Central memory CD8-positive, alpha-beta T cell (primary cell): ENCODE measurements at regions not wholly inside any gene's neighbourhood (a gene's known extent, or its start where the extent isn't known, plus 50 kb on each side); places are given as distances from the start of the nearest gene placed in this dataset.
"Not testable (repeated sequence)": the region's sequence is repeated elsewhere in the genome, so short reads cannot be mapped to it uniquely, and the experiment has no call there.

Source experiments
- ATAC-seq: fragments of 150-1000 bp; cut with Tn5 transposase; replicated peaks from 2 replicates; pipeline ENCODE4 v1.10.0; 2022; ENCODE audit warnings: mild to moderate bottlenecking, moderate FRiP score, moderate number of reproducible peaks; ENCODE audit not compliant: poor library complexity, severe bottlenecking; ENCODE audit errors: extremely low read depth
- DNase-seq, 2 donors: peaks; one replicate each; pipeline ENCODE4 v3.0.0; 2021; ENCODE audit warnings: low spot score in 2 of 2
- H3K27ac Mint-ChIP-seq: one replicate; pipeline ENCODE4 v1.8.0; 2022; ENCODE audit warnings: low read depth, mild to moderate bottlenecking, moderate library complexity, mixed read lengths
- H3K27me3 Mint-ChIP-seq: one replicate; pipeline ENCODE4 v1.8.0; 2022; ENCODE audit warnings: mixed read lengths
- H3K36me3 Mint-ChIP-seq: one replicate; pipeline ENCODE4 v1.8.0; 2022; ENCODE audit warnings: mild to moderate bottlenecking, moderate library complexity, mixed read lengths; ENCODE audit not compliant: insufficient read depth
- H3K4me1 Mint-ChIP-seq: one replicate; pipeline ENCODE4 v1.8.0; 2022; ENCODE audit warnings: mixed read lengths
- H3K4me3 Mint-ChIP-seq: one replicate; pipeline ENCODE4 v1.8.0; 2022; ENCODE audit warnings: mild to moderate bottlenecking, moderate library complexity, mixed read lengths
- H3K9me3 Mint-ChIP-seq: one replicate; pipeline ENCODE4 v1.8.0; 2022; ENCODE audit warnings: mixed read lengths

DNA sequence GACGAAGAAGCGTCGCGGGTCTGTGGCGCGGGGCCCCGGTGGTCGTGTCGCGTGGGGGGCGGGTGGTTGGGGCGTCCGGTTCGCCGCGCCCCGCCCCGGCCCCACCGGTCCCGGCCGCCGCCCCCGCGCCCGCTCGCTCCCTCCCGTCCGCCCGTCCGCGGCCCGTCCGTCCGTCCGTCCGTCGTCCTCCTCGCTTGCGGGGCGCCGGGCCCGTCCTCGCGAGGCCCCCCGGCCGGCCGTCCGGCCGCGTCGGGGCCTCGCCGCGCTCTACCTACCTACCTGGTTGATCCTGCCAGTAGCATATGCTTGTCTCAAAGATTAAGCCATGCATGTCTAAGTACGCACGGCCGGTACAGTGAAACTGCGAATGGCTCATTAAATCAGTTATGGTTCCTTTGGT is 1533.5 kb upstream of the TPTE start:
- H3K27ac Mint-ChIP-seq, DNase-seq, H3K36me3 Mint-ChIP-seq, ATAC-seq, H3K4me3 Mint-ChIP-seq, H3K4me1 Mint-ChIP-seq: not testable (repeated sequence)
- Mint-ChIP-seq H3K27me3 (peaks cover 28% of the 10 kb centered on the region), H3K9me3 (peaks cover 26% of the 10 kb centered on the region)

DNA sequence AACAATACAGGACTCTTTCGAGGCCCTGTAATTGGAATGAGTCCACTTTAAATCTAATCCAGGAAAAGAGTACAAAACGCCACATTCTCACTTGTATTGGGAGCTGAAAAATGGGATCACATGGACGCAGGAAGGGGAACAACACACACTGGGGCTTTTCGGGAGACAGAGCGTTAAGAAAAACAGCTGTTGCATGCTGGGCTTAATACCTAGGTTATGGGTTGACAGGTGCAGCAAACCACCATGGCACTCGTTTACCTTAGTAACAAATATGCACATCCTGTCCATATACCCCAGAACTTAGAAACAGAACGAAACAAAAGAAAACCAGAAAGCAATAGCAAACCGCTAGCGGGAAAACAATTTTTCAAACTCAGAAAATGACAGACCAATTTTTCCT is 1532.7 kb upstream of the TPTE start:
- ATAC-seq: no peak
- DNase-seq: no peak
- Mint-ChIP-seq H3K4me3 (no peak overlapping the region), H3K27ac (no peak overlapping the region), H3K4me1 (no peaks in the 10 kb centered on the region), H3K36me3 (no peaks in the 10 kb centered on the region), H3K27me3 (peaks cover 36% of the 10 kb centered on the region), H3K9me3 (peaks cover 34% of the 10 kb centered on the region)

DNA sequence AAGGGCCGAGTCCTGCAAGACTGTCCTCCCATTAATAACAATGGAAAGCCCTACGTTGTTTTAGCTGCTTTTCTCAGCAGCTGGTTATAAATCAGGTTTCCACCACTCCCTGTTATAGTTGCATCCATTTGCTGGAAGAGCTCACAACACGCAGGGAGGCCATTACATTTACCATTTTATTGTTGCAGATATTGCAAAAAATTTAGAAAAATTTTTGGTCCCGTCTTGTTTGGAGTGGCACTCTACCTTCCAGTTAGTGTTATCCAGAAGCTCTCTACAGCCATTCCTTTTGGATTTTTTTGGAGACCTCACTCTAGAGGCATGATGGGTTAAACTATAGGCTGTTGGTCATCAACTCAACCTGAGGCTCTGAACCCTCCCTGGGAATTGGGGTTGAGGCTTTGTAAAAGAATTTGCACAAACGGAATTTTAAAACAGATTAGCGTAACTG is 1532.1 kb upstream of the TPTE start:
- DNase-seq (no peak), ATAC-seq (no peak)
- peaks cover 36% of the 10 kb centered on the region for H3K9me3 Mint-ChIP-seq
- peaks cover 42% of the 10 kb centered on the region for H3K27me3 Mint-ChIP-seq
- H3K4me3 Mint-ChIP-seq: no peak overlapping the region
- H3K36me3 Mint-ChIP-seq: no peaks in the 10 kb centered on the region
- no peaks in the 10 kb centered on the region for H3K4me1 Mint-ChIP-seq
- no peak overlapping the region for H3K27ac Mint-ChIP-seq

DNA sequence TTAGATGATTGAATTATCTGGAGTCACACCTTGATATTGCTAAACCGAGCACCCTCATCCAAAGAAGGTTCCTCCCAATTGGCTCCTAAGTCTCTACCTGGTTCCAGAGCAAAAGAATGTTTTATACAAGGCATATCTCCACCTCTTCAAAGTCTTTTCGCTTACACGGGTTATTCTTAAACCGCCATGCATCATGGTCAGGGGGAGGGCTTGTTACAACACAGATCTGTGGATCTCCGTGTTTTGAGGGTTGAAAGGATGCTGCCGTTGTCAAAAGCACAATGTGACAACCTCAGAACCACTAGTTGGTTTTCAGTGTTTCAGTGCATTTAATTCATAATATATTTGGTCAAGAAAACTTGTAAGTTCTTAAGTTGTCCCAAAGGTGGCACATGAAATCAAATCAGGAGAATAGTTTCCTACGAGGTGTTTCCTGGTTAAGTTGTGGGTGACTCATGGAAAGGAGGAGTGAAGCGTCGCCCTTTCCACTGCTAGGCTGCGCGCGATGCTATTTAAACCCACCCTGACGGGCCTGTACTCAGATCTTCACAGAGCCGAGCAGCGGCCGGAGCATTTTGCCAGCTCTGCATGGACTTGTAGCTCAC is 1531.6 kb upstream of the TPTE start:
- ATAC-seq: no peak
- Mint-ChIP-seq H3K9me3 (peaks cover 36% of the 10 kb centered on the region), H3K27me3 (peaks cover 46% of the 10 kb centered on the region), H3K27ac (no peak overlapping the region), H3K4me3 (no peak overlapping the region), H3K4me1 (no peaks in the 10 kb centered on the region), H3K36me3 (no peaks in the 10 kb centered on the region)
- DNase-seq: no peak

DNA sequence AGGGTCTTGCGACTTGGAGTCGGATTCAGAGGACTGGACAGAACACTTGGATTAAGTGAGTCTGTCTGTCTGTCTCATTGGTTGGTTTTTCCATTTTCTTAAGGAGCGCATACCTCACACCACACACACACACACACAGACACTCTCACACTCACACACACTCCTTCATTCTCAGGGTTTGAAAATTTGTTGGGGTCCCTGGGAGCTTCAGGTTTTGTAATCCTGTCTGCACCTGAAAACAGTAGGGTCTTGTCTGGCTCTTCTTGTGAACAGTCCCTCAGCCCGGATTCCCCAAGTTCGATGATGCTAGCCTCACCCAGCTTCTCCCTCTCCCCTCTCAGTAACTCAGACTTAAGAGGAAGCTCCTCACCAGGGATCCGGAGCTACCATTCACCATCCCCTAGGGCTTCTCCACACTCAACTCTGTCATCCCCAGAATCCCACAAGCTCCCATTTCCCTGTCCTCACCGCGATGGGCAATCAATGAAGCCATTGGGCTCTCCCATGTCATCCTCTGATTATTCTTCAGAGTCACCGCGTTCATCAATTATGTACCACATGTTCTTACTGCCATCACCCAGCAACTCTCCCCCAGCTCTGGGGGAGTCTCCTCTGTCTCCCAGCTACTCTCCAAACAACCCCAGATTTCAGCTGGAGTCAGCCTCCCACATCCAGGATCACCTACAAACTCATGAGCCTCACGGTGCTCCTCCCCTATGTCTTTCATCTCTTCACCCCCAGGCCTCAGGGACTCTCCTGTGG is 1530.9 kb upstream of the TPTE start:
- Mint-ChIP-seq H3K4me3 (no peak overlapping the region), H3K27ac (no peak overlapping the region), H3K9me3 (peaks cover 36% of the 10 kb centered on the region), H3K27me3 (peaks cover 46% of the 10 kb centered on the region), H3K4me1 (no peaks in the 10 kb centered on the region), H3K36me3 (no peaks in the 10 kb centered on the region)
- ATAC-seq (no peak), DNase-seq (no peak)

DNA sequence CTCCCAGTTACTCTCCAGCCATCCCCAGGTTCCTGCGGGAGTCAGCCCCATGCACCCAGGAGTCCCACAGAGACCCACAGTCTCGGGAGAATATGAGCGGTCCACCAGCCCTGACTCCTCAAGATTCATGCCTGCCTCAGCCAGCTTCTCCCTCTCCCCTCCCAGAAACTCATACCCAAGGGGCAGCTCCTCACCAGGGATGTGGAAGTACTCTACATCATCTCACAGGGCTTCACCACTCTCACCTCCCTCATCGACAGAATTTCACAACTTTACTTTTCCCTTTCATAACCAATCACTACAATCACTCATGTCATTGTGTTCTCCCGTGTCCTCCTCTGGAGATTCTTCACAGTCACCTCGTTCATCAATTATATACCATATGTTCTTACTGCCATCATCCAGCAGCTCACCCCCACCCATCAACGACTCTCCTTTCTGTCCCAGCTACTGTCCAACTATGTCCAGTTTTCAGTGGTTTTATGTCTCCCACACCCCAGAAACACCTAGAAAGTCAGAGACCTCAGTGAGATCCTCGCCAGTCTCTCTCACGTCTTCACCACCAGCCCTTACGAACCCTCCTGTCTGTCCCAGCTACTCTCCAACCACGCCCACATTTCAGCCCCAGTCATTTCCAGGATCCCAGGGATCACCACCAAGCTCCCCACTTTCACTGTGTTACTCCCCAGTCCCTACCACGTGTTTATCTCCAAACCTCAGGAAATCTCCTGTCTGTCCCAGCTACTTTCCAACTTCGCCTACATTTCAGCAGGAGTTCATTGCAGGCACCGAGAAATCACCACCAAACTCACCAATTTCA is 1530.1 kb upstream of the TPTE start:
- DNase-seq (no peak), ATAC-seq (no peak)
- H3K27ac Mint-ChIP-seq: no peak overlapping the region
- H3K36me3 Mint-ChIP-seq: no peaks in the 10 kb centered on the region
- H3K4me1 Mint-ChIP-seq: no peaks in the 10 kb centered on the region
- H3K9me3 Mint-ChIP-seq: peaks cover 36% of the 10 kb centered on the region
- H3K27me3 Mint-ChIP-seq: peaks cover 46% of the 10 kb centered on the region
- H3K4me3 Mint-ChIP-seq: no peak overlapping the region

DNA sequence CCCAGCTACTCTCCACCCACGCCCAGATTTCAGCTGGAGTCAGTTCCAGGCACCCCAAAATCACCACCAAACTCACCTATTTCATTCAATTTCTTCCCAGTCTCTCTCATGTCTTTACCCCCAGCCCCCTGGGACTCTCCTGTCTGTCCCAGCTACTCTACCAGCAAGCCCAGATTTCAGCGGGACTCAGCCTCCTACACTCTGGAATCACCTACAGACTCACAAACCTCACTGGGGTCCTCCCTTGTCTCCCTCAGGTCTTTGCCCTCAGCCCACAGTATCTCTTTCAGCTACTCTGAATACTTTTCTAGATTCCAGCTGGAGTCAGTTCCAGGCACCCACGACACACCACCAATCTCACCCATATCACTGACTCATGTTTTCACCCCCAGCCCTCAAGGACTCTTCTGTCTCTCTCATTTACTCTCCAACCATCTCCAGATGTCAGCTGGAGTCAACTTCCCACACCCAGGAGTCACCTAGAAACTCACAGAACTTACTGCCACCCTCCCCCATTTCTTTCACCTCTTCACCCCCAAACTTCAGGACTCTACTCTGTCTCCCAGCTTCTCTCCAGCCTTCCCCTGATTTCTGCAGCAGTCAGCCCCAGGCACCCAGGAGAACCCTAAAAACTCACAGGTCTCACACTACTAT is 1529.3 kb upstream of the TPTE start:
- no peaks in the 10 kb centered on the region for H3K4me1 Mint-ChIP-seq
- no peak overlapping the region for H3K27ac Mint-ChIP-seq
- peaks cover 46% of the 10 kb centered on the region for H3K27me3 Mint-ChIP-seq
- H3K36me3 Mint-ChIP-seq: no peaks in the 10 kb centered on the region
- H3K4me3 Mint-ChIP-seq: no peak overlapping the region
- H3K9me3 Mint-ChIP-seq: peaks cover 36% of the 10 kb centered on the region
- DNase-seq: no peak
- no peak for ATAC-seq

DNA sequence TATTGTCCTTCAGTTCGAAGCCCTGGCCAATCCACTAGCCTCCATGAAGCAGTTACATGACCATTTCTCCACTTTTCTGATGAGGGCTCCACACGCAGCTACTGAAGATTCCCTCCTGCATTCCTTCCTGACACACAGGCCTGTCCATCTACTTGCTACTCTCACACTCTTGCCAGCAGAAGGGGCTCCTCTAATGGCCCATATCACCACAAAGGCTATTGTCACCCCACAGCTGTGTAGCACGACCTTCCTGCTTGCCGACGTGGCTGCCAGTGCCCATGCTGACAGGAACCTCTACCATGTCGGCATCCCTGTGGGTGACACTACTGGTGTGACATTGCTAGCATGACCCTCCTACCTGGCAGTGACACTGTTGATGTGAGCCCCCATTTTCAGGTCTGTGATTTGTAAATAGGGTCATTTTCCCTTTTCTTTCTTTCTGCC is 1528.6 kb upstream of the TPTE start:
- Mint-ChIP-seq H3K36me3 (no peaks in the 10 kb centered on the region), H3K4me1 (no peaks in the 10 kb centered on the region), H3K4me3 (no peak overlapping the region), H3K27me3 (peaks cover 46% of the 10 kb centered on the region), H3K9me3 (peaks cover 36% of the 10 kb centered on the region), H3K27ac (no peak overlapping the region)
- no peak for DNase-seq
- ATAC-seq: no peak

DNA sequence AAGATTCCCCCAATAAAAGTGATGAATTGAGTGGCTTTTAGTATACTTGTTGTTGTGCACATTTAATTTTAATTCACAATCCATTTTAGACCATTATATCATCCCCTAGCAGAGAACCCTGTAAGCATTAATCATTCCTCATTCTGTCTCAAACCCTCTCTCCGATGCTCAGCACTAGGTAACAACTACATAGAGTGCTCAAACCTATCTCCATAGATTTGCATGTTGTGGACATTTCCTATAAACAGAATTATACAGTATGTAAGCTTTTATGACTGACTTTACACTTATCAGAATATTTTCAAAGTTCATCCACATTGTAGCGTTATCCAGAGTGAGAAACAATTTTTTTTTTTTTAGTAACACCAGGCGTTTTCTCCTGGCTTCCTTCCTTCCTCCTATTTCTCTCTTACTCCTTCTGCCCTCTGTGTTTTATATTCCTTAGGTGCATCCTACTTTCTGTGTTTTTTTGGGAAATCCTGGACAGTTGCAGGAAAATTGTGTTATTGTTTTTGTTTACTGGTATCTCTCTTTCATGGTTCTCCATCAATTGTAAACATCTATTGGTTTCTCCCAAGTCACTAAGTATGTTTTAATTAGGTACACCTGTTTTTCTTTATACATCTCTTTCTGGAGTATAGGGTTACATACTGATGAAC is 1528.0 kb upstream of the TPTE start:
- peaks cover 36% of the 10 kb centered on the region for H3K9me3 Mint-ChIP-seq
- no peak overlapping the region for H3K27ac Mint-ChIP-seq
- no peaks in the 10 kb centered on the region for H3K36me3 Mint-ChIP-seq
- peaks cover 47% of the 10 kb centered on the region for H3K27me3 Mint-ChIP-seq
- no peaks in the 10 kb centered on the region for H3K4me1 Mint-ChIP-seq
- no peak overlapping the region for H3K4me3 Mint-ChIP-seq
- ATAC-seq (no peak), DNase-seq (no peak)

DNA sequence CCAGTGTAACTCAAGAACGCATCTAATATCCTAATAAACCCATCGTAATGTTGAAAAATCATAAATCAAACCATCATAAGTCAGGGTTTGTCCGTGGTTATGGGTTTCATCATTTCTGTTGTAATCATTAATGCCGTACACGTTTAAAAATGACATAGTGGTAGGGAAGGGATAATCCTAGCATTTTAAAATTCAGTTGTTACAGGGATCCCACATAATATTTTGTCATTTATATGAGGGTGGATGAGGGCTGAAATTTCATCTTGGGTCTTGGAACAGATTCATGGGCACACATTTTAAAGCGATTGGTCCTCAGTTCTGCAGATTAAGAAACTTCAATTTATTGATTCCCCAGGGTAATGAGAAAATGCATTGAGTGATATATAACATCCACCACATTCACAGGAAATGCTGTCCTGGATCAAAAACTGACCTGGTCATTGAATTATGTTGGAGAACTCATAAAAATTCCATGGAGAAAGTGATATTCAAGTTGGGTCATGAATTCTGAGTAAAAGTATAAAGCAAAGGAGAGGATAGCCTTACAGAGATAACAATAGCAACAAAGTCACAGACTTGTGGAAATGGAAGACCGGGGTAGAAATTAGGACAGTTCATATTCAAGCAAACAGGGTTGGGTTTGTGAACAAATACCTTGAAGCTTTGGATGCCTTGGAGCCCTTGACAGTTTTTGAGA is 1527.3 kb upstream of the TPTE start:
- Mint-ChIP-seq H3K36me3 (no peaks in the 10 kb centered on the region), H3K4me1 (no peaks in the 10 kb centered on the region), H3K27ac (no peak overlapping the region), H3K4me3 (no peak overlapping the region), H3K9me3 (peaks cover 36% of the 10 kb centered on the region), H3K27me3 (peaks cover 54% of the 10 kb centered on the region)
- ATAC-seq: no peak
- no peak for DNase-seq

DNA sequence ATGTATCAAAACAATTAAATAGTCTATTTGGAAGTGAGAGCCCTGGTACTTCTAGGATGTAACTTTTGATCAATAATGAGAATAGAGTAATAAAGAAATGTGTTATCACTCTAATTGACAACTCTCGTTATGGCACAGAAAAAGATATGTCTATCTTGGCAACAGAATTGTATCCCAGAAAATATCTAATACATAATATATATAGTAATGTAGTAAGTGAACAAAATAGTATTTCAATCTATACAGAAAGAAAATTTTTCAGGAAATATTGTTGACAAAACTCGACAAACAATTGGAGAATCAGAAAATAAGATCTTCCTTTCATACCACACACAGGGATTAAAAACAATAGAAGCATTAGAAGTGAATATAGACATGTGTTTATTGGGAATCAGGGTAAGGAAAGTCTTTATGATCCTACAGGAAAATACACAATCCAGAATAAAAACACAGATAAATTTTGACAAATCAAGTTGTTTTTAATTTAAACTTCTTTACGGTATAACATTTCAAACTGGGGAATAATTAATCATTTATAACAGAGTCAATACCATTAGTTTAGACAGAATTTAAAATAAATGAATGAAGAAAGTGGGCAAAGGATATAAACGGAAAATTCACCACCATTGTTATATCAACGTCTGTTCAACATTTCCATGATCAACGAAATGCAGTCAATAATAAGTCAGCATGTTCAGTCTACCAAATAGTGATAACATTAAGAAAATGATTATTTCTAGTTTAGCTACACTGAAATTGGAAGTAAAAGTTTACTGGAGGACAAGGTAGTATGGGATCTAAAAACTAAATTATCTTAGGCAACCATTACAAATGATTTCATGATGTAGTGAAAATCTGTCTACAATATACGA is 1526.5 kb upstream of the TPTE start:
- Mint-ChIP-seq H3K4me3 (no peak overlapping the region), H3K9me3 (peaks cover 39% of the 10 kb centered on the region), H3K27ac (no peak overlapping the region), H3K27me3 (peaks cover 60% of the 10 kb centered on the region), H3K4me1 (no peaks in the 10 kb centered on the region), H3K36me3 (no peaks in the 10 kb centered on the region)
- DNase-seq (no peak), ATAC-seq (no peak)
